ENCODE measurements at regions not wholly inside any gene's neighbourhood (a gene's known extent, or its start where the extent isn't known, plus 50 kb on each side); places are given as distances from the start of the nearest gene placed in this dataset.

DNA sequence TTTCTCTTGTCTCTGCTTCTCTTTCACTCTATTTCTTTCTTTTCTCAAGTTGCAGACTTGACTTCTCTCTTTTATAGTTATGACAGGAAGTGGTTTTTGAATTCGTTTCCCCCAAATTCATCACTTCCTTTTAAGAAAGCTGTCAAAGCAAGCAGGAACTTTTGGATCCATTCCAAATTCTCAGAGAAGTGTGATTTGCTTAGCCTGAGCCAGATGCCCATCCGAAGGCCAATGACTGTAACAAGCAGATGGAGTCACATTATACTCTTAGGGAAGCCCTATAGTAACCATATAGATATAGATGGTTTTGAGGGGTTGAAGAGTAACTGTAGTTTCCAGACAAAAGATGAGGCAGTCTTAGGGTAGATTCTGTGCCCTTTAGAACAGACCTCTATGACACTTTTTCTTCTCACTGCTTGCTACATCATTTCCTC, 592.0 kb upstream of the KCNMB2 start:
- Histone ChIP-seq H3K9me3 (ENCODE audit: low read length) (no peaks in the 10 kb centered on the region), H3K4me1 (ENCODE audit: insufficient read depth, low read length) (no peaks in the 10 kb centered on the region), H3K4me3 (replicated peaks in 1 of 3; ENCODE audit: insufficient read depth in 1 of 3, low read depth in 2 of 3, low read length in 3 of 3) (no peak overlapping the region), H3K36me3 (replicated peaks in 1 of 2; ENCODE audit: control insufficient read depth in 1 of 2, insufficient read depth in 2 of 2, low read length in 2 of 2) (no peaks in the 10 kb centered on the region), H3K27me3 (ENCODE audit: control insufficient read depth in 1 of 2, insufficient read depth in 2 of 2, low read length in 2 of 2) (no peaks in the 10 kb centered on the region), H3K9ac (ENCODE audit: insufficient read depth, low read depth, low read length) (no peak overlapping the region), H3K4me2 (ENCODE audit: low read depth, low read length) (no peak overlapping the region), H4K20me1 (ENCODE audit: insufficient read depth, low read length) (no peaks in the 10 kb centered on the region), H2AFZ (ENCODE audit: low read length) (no peak overlapping the region), H3K79me2 (ENCODE audit: insufficient read depth, low read length) (no peaks in the 10 kb centered on the region), H3K27ac (ENCODE audit: extremely low read length, insufficient read depth, low read length) (no peak overlapping the region)
- 19% methylated on average over 2 of the region's 2 CpGs for WGBS (ENCODE audit: low lambda C conversion rate)
- intact Hi-C loops (cut with micrococcal nuclease; ENCODE audit: unreplicated experiment): no loop called here
- no peak for FAIRE-seq
- ChIA-PET POLR2A (no interaction called here), CTCF (ENCODE audit: low intra/inter-chr PET ratio, low total read pairs) (no interaction called here)
- BruUV-seq (replicated peaks): no TSS peak
- ATAC-seq: no peak
- TF ChIP-seq, protein P1, sequence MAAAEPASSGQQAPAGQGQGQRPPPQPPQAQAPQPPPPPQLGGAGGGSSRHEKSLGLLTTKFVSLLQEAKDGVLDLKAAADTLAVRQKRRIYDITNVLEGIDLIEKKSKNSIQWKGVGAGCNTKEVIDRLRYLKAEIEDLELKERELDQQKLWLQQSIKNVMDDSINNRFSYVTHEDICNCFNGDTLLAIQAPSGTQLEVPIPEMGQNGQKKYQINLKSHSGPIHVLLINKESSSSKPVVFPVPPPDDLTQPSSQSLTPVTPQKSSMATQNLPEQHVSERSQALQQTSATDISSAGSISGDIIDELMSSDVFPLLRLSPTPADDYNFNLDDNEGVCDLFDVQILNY (CRISPR knock-in tag; conservative IDR thresholded peaks at IDR 0.05): no peak
- no peak for TF ChIP-seq ZNF546 (CRISPR knock-in tag; conservative IDR thresholded peaks at IDR 0.05)
- in situ Hi-C loops (cut with HindIII; ENCODE audit: extremely low pct_ligation_motif_present, low pct_unique_long_range_greater_than_20kb): no loop called here
- no peak for DNase-seq (ENCODE audit: low spot score)

DNA sequence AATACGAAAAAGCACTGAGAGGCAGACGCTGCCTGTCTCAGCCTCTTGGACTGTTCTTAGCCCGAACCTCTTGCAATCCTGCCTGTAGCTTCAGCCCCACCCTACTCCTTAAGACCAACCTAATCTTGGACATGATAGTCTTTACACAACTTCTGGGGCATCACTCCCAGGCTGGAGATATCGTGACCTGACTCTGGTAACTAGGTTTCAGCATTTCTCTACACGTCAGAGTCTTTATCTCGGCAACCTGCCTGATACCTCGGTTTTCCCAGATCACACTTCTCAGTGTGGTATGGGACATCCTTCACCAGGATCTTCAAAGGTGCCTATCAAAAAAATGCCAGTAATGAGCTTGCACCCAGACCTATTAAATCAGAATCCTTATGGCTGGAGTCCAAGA, 590.2 kb upstream of the KCNMB2 start:
- Histone ChIP-seq H3K9me3 (ENCODE audit: low read length) (no peaks in the 10 kb centered on the region), H4K20me1 (ENCODE audit: insufficient read depth, low read length) (no peaks in the 10 kb centered on the region), H3K4me2 (ENCODE audit: low read depth, low read length) (no peak overlapping the region), H3K4me3 (replicated peaks in 1 of 3; ENCODE audit: insufficient read depth in 1 of 3, low read depth in 2 of 3, low read length in 3 of 3) (no peak overlapping the region), H3K36me3 (replicated peaks in 1 of 2; ENCODE audit: control insufficient read depth in 1 of 2, insufficient read depth in 2 of 2, low read length in 2 of 2) (no peaks in the 10 kb centered on the region), H3K79me2 (ENCODE audit: insufficient read depth, low read length) (no peaks in the 10 kb centered on the region), H3K9ac (ENCODE audit: insufficient read depth, low read depth, low read length) (no peak overlapping the region), H3K27ac (ENCODE audit: extremely low read length, insufficient read depth, low read length) (no peak overlapping the region), H2AFZ (ENCODE audit: low read length) (no peak overlapping the region), H3K27me3 (ENCODE audit: control insufficient read depth in 1 of 2, insufficient read depth in 2 of 2, low read length in 2 of 2) (no peaks in the 10 kb centered on the region), H3K4me1 (ENCODE audit: insufficient read depth, low read length) (no peaks in the 10 kb centered on the region)
- FAIRE-seq: no peak
- ATAC-seq: no peak
- 54% methylated on average over 5 of the region's 7 CpGs for WGBS (ENCODE audit: low lambda C conversion rate)
- in situ Hi-C loops (cut with HindIII; ENCODE audit: extremely low pct_ligation_motif_present, low pct_unique_long_range_greater_than_20kb) (no loop called here), intact Hi-C loops (cut with micrococcal nuclease; ENCODE audit: unreplicated experiment) (no loop called here)
- DNase-seq (ENCODE audit: low spot score): no peak
- ChIA-PET POLR2A (no interaction called here), CTCF (ENCODE audit: low intra/inter-chr PET ratio, low total read pairs) (no interaction called here)
- no TSS peak for BruUV-seq (replicated peaks)
- TF ChIP-seq ZNF83 (CRISPR knock-in tag; IDR thresholded peaks at IDR 0.05; ENCODE audit: borderline replicate concordance): no peak
- TF ChIP-seq, protein P2, sequence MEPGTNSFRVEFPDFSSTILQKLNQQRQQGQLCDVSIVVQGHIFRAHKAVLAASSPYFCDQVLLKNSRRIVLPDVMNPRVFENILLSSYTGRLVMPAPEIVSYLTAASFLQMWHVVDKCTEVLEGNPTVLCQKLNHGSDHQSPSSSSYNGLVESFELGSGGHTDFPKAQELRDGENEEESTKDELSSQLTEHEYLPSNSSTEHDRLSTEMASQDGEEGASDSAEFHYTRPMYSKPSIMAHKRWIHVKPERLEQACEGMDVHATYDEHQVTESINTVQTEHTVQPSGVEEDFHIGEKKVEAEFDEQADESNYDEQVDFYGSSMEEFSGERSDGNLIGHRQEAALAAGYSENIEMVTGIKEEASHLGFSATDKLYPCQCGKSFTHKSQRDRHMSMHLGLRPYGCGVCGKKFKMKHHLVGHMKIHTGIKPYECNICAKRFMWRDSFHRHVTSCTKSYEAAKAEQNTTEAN (CRISPR knock-in tag; conservative IDR thresholded peaks at IDR 0.05): no peak
- no peak for TF ChIP-seq KAT7 (CRISPR knock-in tag; IDR thresholded peaks at IDR 0.05; ENCODE audit: borderline replicate concordance)
- TF ChIP-seq GATA4 (IDR thresholded peaks at IDR 0.05; ENCODE audit: borderline replicate concordance, low read depth): no peak
- TF ChIP-seq, protein P3, sequence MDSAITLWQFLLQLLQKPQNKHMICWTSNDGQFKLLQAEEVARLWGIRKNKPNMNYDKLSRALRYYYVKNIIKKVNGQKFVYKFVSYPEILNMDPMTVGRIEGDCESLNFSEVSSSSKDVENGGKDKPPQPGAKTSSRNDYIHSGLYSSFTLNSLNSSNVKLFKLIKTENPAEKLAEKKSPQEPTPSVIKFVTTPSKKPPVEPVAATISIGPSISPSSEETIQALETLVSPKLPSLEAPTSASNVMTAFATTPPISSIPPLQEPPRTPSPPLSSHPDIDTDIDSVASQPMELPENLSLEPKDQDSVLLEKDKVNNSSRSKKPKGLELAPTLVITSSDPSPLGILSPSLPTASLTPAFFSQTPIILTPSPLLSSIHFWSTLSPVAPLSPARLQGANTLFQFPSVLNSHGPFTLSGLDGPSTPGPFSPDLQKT (CRISPR knock-in tag; IDR thresholded peaks at IDR 0.05; ENCODE audit: borderline replicate concordance): no peak
- TF ChIP-seq ATRX (CRISPR knock-in tag; IDR thresholded peaks at IDR 0.05; ENCODE audit: borderline replicate concordance): no peak
- TF ChIP-seq, protein P4, sequence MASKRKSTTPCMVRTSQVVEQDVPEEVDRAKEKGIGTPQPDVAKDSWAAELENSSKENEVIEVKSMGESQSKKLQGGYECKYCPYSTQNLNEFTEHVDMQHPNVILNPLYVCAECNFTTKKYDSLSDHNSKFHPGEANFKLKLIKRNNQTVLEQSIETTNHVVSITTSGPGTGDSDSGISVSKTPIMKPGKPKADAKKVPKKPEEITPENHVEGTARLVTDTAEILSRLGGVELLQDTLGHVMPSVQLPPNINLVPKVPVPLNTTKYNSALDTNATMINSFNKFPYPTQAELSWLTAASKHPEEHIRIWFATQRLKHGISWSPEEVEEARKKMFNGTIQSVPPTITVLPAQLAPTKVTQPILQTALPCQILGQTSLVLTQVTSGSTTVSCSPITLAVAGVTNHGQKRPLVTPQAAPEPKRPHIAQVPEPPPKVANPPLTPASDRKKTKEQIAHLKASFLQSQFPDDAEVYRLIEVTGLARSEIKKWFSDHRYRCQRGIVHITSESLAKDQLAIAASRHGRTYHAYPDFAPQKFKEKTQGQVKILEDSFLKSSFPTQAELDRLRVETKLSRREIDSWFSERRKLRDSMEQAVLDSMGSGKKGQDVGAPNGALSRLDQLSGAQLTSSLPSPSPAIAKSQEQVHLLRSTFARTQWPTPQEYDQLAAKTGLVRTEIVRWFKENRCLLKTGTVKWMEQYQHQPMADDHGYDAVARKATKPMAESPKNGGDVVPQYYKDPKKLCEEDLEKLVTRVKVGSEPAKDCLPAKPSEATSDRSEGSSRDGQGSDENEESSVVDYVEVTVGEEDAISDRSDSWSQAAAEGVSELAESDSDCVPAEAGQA (IDR thresholded peaks at IDR 0.05; ENCODE audit: low read depth): no peak
- TF ChIP-seq, protein P4 (CRISPR knock-in tag; IDR thresholded peaks at IDR 0.05; ENCODE audit: borderline replicate concordance): no peak
